Fibroblast of mammary gland (primary cell): ENCODE measurements at regions not wholly inside any gene's neighbourhood (a gene's known extent, or its start where the extent isn't known, plus 50 kb on each side); places are given as distances from the start of the nearest gene placed in this dataset.

Experiments used
- DNase-seq: peaks from one replicate; pipeline ENCODE4 v3.0.0-alpha.2; 2010; ENCODE audit warnings: low read depth
- H3K4me3 ChIP-seq: 2 replicates; pipeline ENCODE4 v1.5.1; 2011; ENCODE audit warnings: low read depth, mild to moderate bottlenecking, low read length, moderate library complexity; ENCODE audit not compliant: control insufficient read depth
- CTCF ChIP-seq: conservative IDR thresholded peaks from 2 replicates; pipeline ENCODE4 v1.5.1; 2011; ENCODE audit warnings: low read depth, low read length, inconsistent platforms; ENCODE audit not compliant: control insufficient read depth, insufficient read depth

- TF ChIP-seq CTCF = no peak
- DNase-seq = no peak
- H3K4me3 ChIP-seq = no peak overlapping the region
Observed at GRCh38 chr17:69713815-69714214, 299.3 kb downstream of the MAP2K6 start.

GRCh38 chr17:69714669-69715068, 300.2 kb downstream of the MAP2K6 start:
- no peak overlapping the region for H3K4me3 ChIP-seq
- DNase-seq = no peak
- no peak for TF ChIP-seq CTCF

GRCh38 chr17:69715656-69716055, 301.2 kb downstream of the MAP2K6 start:
- DNase-seq = no peak
- no peak for TF ChIP-seq CTCF
- H3K4me3 ChIP-seq = no peak overlapping the region

- no peak for TF ChIP-seq CTCF
- DNase-seq = peak; percentile 31
- no peak overlapping the region for H3K4me3 ChIP-seq
Observed at GRCh38 chr17:69716556-69716955, 302.1 kb downstream of the MAP2K6 start.

- TF ChIP-seq CTCF = no peak
Observed at GRCh38 chr17:69717214-69717613, 302.7 kb downstream of the MAP2K6 start.

GRCh38 chr17:69717819-69718218, 303.3 kb downstream of the MAP2K6 start:
- no peak overlapping the region for H3K4me3 ChIP-seq
- TF ChIP-seq CTCF = no peak

More at GRCh38 chr17:69717214-69717613, 302.7 kb downstream of the MAP2K6 start:
- H3K4me3 ChIP-seq = no peak overlapping the region
- DNase-seq = no peak

GRCh38 chr17:69719474-69720048, 305.1 kb downstream of the MAP2K6 start:
- no peak overlapping the region for H3K4me3 ChIP-seq
- no peak for TF ChIP-seq CTCF
- no peak for DNase-seq

More at GRCh38 chr17:69717819-69718218, 303.3 kb downstream of the MAP2K6 start:
- no peak for DNase-seq
